Stomach (tissue), 8 donors: ENCODE measurements at regions not wholly inside any gene's neighbourhood (a gene's known extent, or its start where the extent isn't known, plus 50 kb on each side); places are given as distances from the start of the nearest gene placed in this dataset.

Experiments
- DNase-seq, 2 donors: peaks; one replicate each; pipeline versions ENCODE4 v3.0.0 to v3.0.0-alpha.2; 2013 to 2019
- H3K27ac ChIP-seq, 5 donors: fragments of 200-600 bp in 4 of 5; sonication (generic) in 4 of 5; one replicate each; pipeline ENCODE4 v1.5.1; 2013 to 2019; ENCODE audit warnings: mild to moderate bottlenecking in 1 of 5, moderate library complexity in 1 of 5
- H3K27me3 ChIP-seq, 3 donors: fragments of 200-600 bp; sonication (generic); one replicate each; pipeline ENCODE4 v1.5.1; 2017 to 2019; ENCODE audit warnings: mixed run types in 1 of 3
- H3K36me3 ChIP-seq, 4 donors: fragments of 200-600 bp; sonication (generic); 1 replicate in 3 of 4; 2 replicates in 1 of 4; pipeline ENCODE4 v1.5.1; 2016 to 2019
- H3K4me1 ChIP-seq, 4 donors: fragments of 200-600 bp; sonication (generic); one replicate each; pipeline ENCODE4 v1.5.1; 2016 to 2019
- H3K4me3 ChIP-seq, 4 donors: fragments of 200-600 bp; sonication (generic) in 3 of 4; one replicate each; pipeline ENCODE4 v1.5.1; 2016 to 2019; ENCODE audit warnings: mild to moderate bottlenecking in 1 of 4
- H3K9me3 ChIP-seq, 4 donors: fragments of 200-600 bp; sonication (generic); one replicate each; pipeline ENCODE4 v1.5.1; 2016 to 2019
- CTCF ChIP-seq, 7 experiments: fragments of 450-650 bp in 4 of 7; fragments of 200-600 bp in 3 of 7; sonication (generic) in 3 of 7; IDR thresholded peaks; one replicate each; pipeline ENCODE4 v1.5.1; 2016 to 2019; ENCODE audit warnings: antibody characterized with exemption in 7 of 7, control low read depth in 2 of 7, mild to moderate bottlenecking in 1 of 7
- EP300 ChIP-seq: sonication (generic); formaldehyde crosslinking; IDR thresholded peaks from one replicate; pipeline ENCODE4 v1.6.1; 2017; ENCODE audit warnings: antibody characterized with exemption
- POLR2A ChIP-seq, 4 donors: fragments of 450-650 bp; IDR thresholded peaks; one replicate each; pipeline ENCODE4 v1.6.1; 2016; ENCODE audit warnings: antibody characterized with exemption in 4 of 4, control low read depth in 2 of 4, mild to moderate bottlenecking in 1 of 4, moderate library complexity in 1 of 4
- POLR2AphosphoS5 ChIP-seq, 3 donors: sonication (generic); formaldehyde crosslinking; IDR thresholded peaks; one replicate each; pipeline ENCODE4 v1.6.1; 2016; ENCODE audit warnings: antibody characterized with exemption in 3 of 3
- WGBS, 5 donors: extraction: QIAGEN DNeasy Blood & Tissue Kit in 3 of 5; methylation state at CpG; one replicate each; pipeline versions ENCODE4 v1.1.5 to v1.1.7; 2013 to 2018; 5-methylcytosine and 5-hydroxymethylcytosine counted together
- intact Hi-C: fragments of 100-400 bp; cut with DNase I; formaldehyde crosslinking; loops from one replicate; pipeline ENCODE4 v1.15.1; 2023; ENCODE audit warnings: low total_unique reads
- donor health status: healthy with polysubstance abuse.
- donor health status: Bipolar disorder and iron deficiency.
- donor health status: healthy.

GRCh38 chr2:2730301-2730833 is 399.3 kb upstream of the MYT1L start:
- no peak for DNase-seq
- H3K36me3 ChIP-seq = no peaks in the 10 kb centered on the region
- no peak for TF ChIP-seq EP300
- intact Hi-C loops = no loop called here
- no peaks in the 10 kb centered on the region for H3K4me1 ChIP-seq
- H3K4me3 ChIP-seq = no peak overlapping the region
- WGBS, 5 donors = 85 to 91% (median 90%) methylated on average over 18 of the region's 18 CpGs
- H3K9me3 ChIP-seq = no peaks in the 10 kb centered on the region
- peaks cover 0 to 30% (median 0%) of the 10 kb centered on the region in 3 donors for H3K27me3 ChIP-seq
- no peak overlapping the region for H3K27ac ChIP-seq

GRCh38 chr2:2729246-2729645 is 398.2 kb upstream of the MYT1L start:
- Histone ChIP-seq H3K27ac (no peak overlapping the region), H3K36me3 (no peaks in the 10 kb centered on the region), H3K27me3 (peaks cover 0 to 23% (median 0%) of the 10 kb centered on the region in 3 donors), H3K4me1 (no peaks in the 10 kb centered on the region), H3K9me3 (no peaks in the 10 kb centered on the region), H3K4me3 (no peak overlapping the region)
- intact Hi-C loops = no loop called here
- DNase-seq = no peak
- TF ChIP-seq EP300 (no peak), POLR2A (IDR thresholded peaks at IDR 0.05) (no peak), POLR2AphosphoS5 (IDR thresholded peaks at IDR 0.05) (no peak), CTCF (IDR thresholded peaks at IDR 0.05) (no peak)
- 75 to 81% (median 79%) methylated on average over 9 of the region's 9 CpGs for WGBS, 5 donors

GRCh38 chr2:2728635-2729034 is 397.6 kb upstream of the MYT1L start:
- H3K4me1 ChIP-seq = no peaks in the 10 kb centered on the region
- WGBS, 5 donors = 84 to 90% (median 87%) methylated on average over 18 of the region's 18 CpGs
- H3K9me3 ChIP-seq = no peaks in the 10 kb centered on the region
- no peak overlapping the region for H3K4me3 ChIP-seq
- intact Hi-C loops = no loop called here
- no peak overlapping the region for H3K27ac ChIP-seq
- no peaks in the 10 kb centered on the region for H3K36me3 ChIP-seq
- no peak for DNase-seq
- no peak for TF ChIP-seq POLR2AphosphoS5 (IDR thresholded peaks at IDR 0.05)
- no peak for TF ChIP-seq EP300
- no peak for TF ChIP-seq CTCF (IDR thresholded peaks at IDR 0.05)
- no peak for TF ChIP-seq POLR2A (IDR thresholded peaks at IDR 0.05)
- peaks cover 0 to 17% (median 0%) of the 10 kb centered on the region in 3 donors for H3K27me3 ChIP-seq

GRCh38 chr2:2727876-2728511 is 396.9 kb upstream of the MYT1L start:
- H3K36me3 ChIP-seq = no peaks in the 10 kb centered on the region
- no peak overlapping the region for H3K27ac ChIP-seq
- no peak for DNase-seq
- no peak overlapping the region for H3K4me3 ChIP-seq
- H3K4me1 ChIP-seq = no peaks in the 10 kb centered on the region
- peaks cover 0 to 16% (median 0%) of the 10 kb centered on the region in 3 donors for H3K27me3 ChIP-seq
- 85 to 90% (median 86%) methylated on average over 17 to 18 of the region's 18 CpGs for WGBS, 5 donors
- H3K9me3 ChIP-seq = no peaks in the 10 kb centered on the region
- TF ChIP-seq CTCF (IDR thresholded peaks at IDR 0.05) = no peak
- TF ChIP-seq EP300 = no peak
- TF ChIP-seq POLR2A (IDR thresholded peaks at IDR 0.05) = no peak
- intact Hi-C loops = no loop called here

- WGBS, 5 donors = 67 to 79% (median 75%) methylated on average over 11 of the region's 11 CpGs
- Histone ChIP-seq H3K4me3 (no peak overlapping the region), H3K27me3 (peaks cover 0 to 16% (median 0%) of the 10 kb centered on the region in 3 donors), H3K27ac (no peak overlapping the region), H3K36me3 (no peaks in the 10 kb centered on the region), H3K4me1 (no peaks in the 10 kb centered on the region), H3K9me3 (no peaks in the 10 kb centered on the region)
- TF ChIP-seq POLR2A (IDR thresholded peaks at IDR 0.05) (no peak), CTCF (IDR thresholded peaks at IDR 0.05) (no peak), POLR2AphosphoS5 (IDR thresholded peaks at IDR 0.05) (no peak), EP300 (no peak)
- DNase-seq = no peak
- intact Hi-C loops = no loop called here
These were observed 395.1 kb upstream of the MYT1L start for GRCh38 chr2:2726163-2726562.
